AG04450 (cell line): ENCODE measurements at regions not wholly inside any gene's neighbourhood (a gene's known extent, or its start where the extent isn't known, plus 50 kb on each side); places are given as distances from the start of the nearest gene placed in this dataset.
A peak's percentile ranks its signal among the peaks of the same experiment; 100 is the strongest.

Experiments
- CTCF ChIA-PET: fragments of 300-600, 350-600 bp; formaldehyde crosslinking; extraction: SDS; loops from one replicate; lab custom pipeline; 2022; ENCODE audit warnings: antibody characterized with exemption, inconsistent platforms; lab: Charles Lee
- POLR2A ChIA-PET: fragments of 350-600 bp; formaldehyde crosslinking; extraction: SDS; loops from one replicate; lab custom pipeline; 2021; ENCODE audit warnings: antibody characterized with exemption, inconsistent platforms; lab: Yijun Ruan, JAX
- DNase-seq: peaks from one replicate; pipeline ENCODE4 v3.0.0-alpha.2; 2011; ENCODE audit warnings: low read depth, low spot score
- H3K27ac ChIP-seq: one replicate; pipeline ENCODE4 v1.5.1; 2012; ENCODE audit warnings: low read depth, low read length, control low read depth
- H3K27me3 ChIP-seq: one replicate; pipeline ENCODE4 v1.6.0; 2012; ENCODE audit warnings: low read length; ENCODE audit not compliant: control insufficient read depth, insufficient read depth
- H3K4me3 ChIP-seq: 2 replicates; pipeline ENCODE4 v1.5.1; 2011; ENCODE audit warnings: mild to moderate bottlenecking, low read depth, low read length, control low read depth
- H3K9me3 ChIP-seq: 2 replicates; pipeline ENCODE4 v1.5.1; 2012; ENCODE audit warnings: low read length; ENCODE audit not compliant: control insufficient read depth, insufficient read depth
- TF ChIP-seq, protein P1 (sequence below): IDR thresholded peaks from 2 replicates; pipeline ENCODE4 v1.5.1; 2011; ENCODE audit warnings: low read depth, low read length, control low read depth, inconsistent platforms

DNA sequence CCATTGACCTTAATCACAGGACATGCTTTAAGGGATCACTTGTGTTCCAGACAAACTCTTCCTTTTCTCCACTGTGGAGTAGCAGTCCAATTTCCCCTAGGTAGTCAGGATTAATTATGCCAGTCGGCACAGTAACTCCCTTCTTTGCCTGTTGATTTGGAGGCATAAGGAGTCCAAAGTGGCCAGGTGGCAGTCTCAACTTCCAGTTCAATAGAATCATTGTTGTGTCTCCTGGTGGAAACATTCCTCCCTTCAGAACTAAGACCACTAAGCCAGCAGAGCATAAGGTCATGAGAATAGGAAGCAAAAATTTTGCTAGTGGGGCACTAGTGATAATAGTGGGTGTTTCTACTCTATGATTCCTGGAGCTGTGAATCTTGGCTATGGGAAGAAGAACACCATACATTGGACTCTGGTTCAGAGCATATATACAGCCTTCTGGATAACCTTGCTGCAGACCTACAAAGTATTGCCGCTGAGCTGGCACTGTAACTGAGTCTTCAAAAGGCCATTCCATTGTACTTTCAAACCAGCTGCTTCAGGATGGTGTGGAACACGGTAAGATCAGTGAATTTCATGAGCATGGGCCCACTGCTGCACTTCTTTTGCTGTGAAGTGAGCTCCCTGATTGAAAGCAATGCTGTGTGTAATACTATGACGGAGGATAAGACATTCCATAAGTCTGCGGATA, 147.3 kb upstream of the MAX start:
- Histone ChIP-seq H3K27ac (no peak overlapping the region), H3K9me3 (no peaks in the 10 kb centered on the region; the same call in 1 of the 2 replicates), H3K4me3 (no peak overlapping the region), H3K27me3 (no peaks in the 10 kb centered on the region)
- CTCF ChIA-PET: no interaction called here
- DNase-seq: no peak
- POLR2A ChIA-PET: no interaction called here
- TF ChIP-seq, protein P1, sequence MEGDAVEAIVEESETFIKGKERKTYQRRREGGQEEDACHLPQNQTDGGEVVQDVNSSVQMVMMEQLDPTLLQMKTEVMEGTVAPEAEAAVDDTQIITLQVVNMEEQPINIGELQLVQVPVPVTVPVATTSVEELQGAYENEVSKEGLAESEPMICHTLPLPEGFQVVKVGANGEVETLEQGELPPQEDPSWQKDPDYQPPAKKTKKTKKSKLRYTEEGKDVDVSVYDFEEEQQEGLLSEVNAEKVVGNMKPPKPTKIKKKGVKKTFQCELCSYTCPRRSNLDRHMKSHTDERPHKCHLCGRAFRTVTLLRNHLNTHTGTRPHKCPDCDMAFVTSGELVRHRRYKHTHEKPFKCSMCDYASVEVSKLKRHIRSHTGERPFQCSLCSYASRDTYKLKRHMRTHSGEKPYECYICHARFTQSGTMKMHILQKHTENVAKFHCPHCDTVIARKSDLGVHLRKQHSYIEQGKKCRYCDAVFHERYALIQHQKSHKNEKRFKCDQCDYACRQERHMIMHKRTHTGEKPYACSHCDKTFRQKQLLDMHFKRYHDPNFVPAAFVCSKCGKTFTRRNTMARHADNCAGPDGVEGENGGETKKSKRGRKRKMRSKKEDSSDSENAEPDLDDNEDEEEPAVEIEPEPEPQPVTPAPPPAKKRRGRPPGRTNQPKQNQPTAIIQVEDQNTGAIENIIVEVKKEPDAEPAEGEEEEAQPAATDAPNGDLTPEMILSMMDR: no peak

DNA sequence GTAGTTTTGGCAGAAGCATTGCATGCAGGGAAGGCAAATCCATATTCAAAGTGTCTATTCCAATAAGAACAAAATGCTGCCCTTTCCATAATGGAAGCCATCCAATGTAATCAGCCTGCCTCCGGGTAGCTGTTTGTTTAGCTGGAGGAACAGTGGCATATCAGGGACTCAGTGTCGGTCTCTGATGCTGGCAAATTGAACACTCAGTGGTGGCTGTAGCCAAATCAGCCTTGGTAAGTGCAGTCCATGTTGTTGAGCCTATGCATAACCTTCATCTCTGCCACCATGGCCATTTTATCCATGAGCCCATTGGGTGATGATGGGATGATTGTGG, 147.8 kb upstream of the MAX start:
- CTCF ChIA-PET: no interaction called here
- H3K4me3 ChIP-seq: no peak overlapping the region
- DNase-seq: no peak
- H3K27ac ChIP-seq: no peak overlapping the region
- POLR2A ChIA-PET: no interaction called here
- no peaks in the 10 kb centered on the region; the same call in 1 of the 2 replicates for H3K9me3 ChIP-seq
- TF ChIP-seq, protein P1: no peak
- H3K27me3 ChIP-seq: no peaks in the 10 kb centered on the region

GRCh38 chr14:65251213-65251612, 148.9 kb upstream of the MAX start:
- TF ChIP-seq, protein P1: no peak
- Histone ChIP-seq H3K27me3 (no peaks in the 10 kb centered on the region), H3K27ac (peak overlapping the region; percentile 31), H3K9me3 (no peaks in the 10 kb centered on the region; the same call in 1 of the 2 replicates), H3K4me3 (no peak overlapping the region)
- peak; percentile 39 for DNase-seq
- POLR2A ChIA-PET: no interaction called here
- CTCF ChIA-PET: no interaction called here

DNA sequence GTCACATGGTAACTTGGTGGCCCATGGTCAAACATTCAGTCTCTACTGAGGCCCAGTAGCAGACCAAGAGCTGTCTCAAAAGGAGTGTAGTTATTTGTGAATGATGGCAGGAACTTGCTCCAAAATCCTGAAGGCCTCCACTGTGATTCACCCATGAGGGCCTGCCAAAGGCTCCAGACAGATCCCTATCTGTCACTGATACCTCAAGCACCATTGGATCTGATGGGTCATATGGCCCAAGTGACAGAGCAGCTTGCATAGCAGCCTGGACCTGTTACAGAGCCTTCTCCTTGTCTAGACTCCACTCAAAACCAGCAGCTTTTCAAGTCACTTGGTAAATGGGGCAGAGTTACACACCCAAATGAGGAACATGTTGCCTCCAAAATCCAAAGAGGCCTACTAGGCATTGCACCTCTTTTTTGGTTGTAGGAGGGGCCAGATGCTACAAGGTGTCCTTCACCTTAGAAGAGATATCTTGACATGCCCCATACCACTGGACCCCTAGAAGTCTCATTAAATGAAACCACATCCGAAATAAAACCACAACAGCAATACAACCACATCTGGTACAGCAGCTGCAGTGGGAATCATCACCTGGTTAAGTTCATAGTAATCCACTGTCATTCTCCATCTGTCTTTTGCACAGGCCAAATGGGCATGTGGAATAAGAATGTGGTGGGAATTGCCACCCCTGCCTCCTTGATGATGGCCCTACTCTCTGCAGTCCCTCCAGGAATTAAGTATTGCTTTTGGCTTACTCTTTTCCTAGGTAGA, 150.4 kb upstream of the MAX start:
- Histone ChIP-seq H3K27ac (no peak overlapping the region), H3K4me3 (no peak overlapping the region), H3K9me3 (no peaks in the 10 kb centered on the region; the same call in 1 of the 2 replicates), H3K27me3 (no peaks in the 10 kb centered on the region)
- CTCF ChIA-PET: no interaction called here
- POLR2A ChIA-PET: no interaction called here
- DNase-seq: no peak
- TF ChIP-seq, protein P1: no peak

DNA sequence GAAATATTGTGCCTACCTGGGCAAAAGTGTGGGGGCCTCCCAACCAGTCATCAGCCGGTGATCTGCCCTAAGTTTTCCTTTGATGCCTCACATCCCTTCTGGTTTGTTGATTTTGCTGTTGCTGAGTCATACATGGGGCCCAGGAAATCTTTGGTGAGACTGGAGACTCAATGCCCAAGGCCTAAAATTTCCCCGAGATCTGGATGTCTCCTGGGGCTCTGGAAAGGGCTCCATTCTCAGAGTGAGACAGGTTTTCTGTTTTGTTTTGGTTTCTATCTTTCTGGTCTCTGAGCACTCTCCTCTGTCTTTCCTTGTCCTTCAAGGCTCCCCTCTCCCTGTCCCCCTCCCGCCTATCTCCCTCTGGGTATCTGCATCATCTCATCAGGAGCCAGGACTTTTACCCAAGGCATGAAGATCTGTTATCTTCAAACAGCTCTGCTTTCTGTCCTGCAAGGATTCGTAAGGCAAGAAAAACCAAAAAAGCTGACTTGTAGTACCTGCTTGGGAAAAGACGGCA, 152.8 kb upstream of the MAX start:
- ChIA-PET CTCF (no interaction called here), POLR2A (no interaction called here)
- Histone ChIP-seq H3K9me3 (no peaks in the 10 kb centered on the region; the same call in 1 of the 2 replicates), H3K27me3 (no peaks in the 10 kb centered on the region), H3K4me3 (no peak overlapping the region), H3K27ac (peak overlapping the region; percentile 61)
- TF ChIP-seq, protein P1: no peak
- no peak for DNase-seq
